Peyer's patch (tissue), 4 donors: ENCODE measurements at regions not wholly inside any gene's neighbourhood (a gene's known extent, or its start where the extent isn't known, plus 50 kb on each side); places are given as distances from the start of the nearest gene placed in this dataset.

Experiments
- CTCF ChIP-seq, 6 experiments: fragments of 450-650 bp in 4 of 6; fragments of 200-600 bp in 2 of 6; sonication (generic) in 1 of 6; IDR thresholded peaks; one replicate each; pipeline ENCODE4 v1.5.1; 2017 to 2019; ENCODE audit warnings: antibody characterized with exemption in 6 of 6, mild to moderate bottlenecking in 3 of 6, moderate library complexity in 1 of 6
- POLR2A ChIP-seq, 2 donors: fragments of 450-650 bp; IDR thresholded peaks; one replicate each; pipeline ENCODE4 v1.5.1; 2017; ENCODE audit warnings: antibody characterized with exemption in 2 of 2, mild to moderate bottlenecking in 2 of 2, moderate library complexity in 2 of 2

- no peak for TF ChIP-seq CTCF (IDR thresholded peaks at IDR 0.05)
- TF ChIP-seq POLR2A (IDR thresholded peaks at IDR 0.05) = no peak
Observed at GRCh38 chr13:79831556-79831955, 350.6 kb downstream of the NDFIP2 start.
